ENCODE measurements at regions not wholly inside any gene's neighbourhood (a gene's known extent, or its start where the extent isn't known, plus 50 kb on each side); places are given as distances from the start of the nearest gene placed in this dataset.
"Not testable (repeated sequence)": the region's sequence is repeated elsewhere in the genome, so short reads cannot be mapped to it uniquely, and the experiment has no call there.

DNA sequence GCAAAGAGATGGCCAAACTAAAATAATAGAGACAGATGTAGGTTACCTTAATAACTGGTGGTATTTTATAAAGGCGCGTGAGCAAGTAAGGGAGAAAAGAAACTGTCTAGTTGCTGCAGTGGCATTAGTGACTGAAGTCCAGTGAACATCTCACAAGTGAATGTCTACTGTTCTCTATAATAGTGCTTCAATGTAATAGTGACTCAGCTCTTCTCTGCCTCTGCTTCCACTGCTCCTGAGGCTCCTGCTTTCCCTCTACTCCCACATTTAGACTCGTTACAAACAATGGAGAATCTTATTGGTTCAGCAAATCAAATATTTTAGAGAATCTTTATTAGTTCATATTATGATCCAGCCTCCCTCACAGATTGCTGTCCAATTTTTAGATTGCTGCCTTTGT lies 779.1 kb upstream of the HTR2C start:
- intact Hi-C loops (cut with DNase I) = no loop called here
- DNase-seq (ENCODE audit: low spot score) (no peak), ATAC-seq (no peak)

DNA sequence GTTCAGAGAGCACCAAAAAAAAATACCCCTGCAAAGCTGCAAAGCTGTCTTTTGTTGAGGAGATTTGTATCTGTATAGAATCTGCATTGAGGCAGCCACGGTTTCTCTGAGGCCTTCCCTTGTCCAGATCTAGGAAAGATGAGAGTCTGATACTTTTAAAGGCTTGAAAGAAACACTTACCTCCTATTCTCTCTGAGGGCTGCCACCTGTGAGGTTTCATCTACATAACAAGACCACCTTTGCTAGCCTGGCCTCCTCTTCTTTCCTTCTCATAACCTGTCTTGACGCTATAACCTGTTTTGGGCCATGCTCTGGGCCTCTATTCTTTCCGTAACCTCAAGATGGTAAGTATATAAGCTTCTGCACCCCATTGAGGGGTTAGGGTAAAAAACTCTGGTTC lies 779.6 kb upstream of the HTR2C start:
- ATAC-seq (no peak), DNase-seq (ENCODE audit: low spot score) (no peak)
- intact Hi-C loops (cut with DNase I) = no loop called here

DNA sequence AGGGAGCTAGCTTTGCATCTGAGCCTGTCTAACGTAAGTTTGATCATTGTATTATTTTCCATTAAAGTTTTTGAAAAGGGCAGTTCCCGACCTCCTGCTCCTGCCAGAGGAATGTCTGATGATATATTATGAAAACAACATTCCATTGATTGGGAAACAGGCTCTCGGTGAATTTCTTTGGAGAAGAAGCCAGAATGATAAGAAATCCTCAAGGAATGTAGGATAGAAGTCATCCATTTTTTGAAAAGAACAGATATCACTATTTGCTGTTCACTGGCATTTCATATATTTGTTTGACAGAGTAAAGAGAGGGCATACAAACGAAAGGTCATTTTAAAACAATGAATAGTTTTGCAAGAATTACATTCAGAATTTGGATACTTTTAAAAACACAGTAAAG lies 781.0 kb upstream of the HTR2C start:
- ATAC-seq (no peak), DNase-seq (ENCODE audit: low spot score) (no peak)
- intact Hi-C loops (cut with DNase I) = no loop called here

DNA sequence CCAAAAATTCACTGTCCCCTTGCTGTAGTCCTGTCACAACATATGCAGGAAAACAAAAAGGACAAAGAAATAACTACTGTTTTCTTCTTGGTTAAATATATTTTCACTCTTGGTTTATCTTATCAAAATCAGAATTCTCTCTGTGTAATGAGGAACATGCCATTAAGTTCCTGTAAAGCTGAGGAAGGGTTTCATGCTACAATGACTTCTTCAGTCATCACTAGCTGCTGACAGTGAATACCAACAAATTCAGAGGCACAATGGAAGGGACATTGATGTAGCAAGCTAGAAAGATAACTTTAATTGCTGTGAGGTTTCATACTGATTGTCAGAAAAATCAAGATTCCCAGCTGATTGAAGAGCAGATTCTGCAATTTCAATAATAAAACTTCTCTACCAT lies 782.9 kb upstream of the HTR2C start:
- DNase-seq (ENCODE audit: low spot score) (no peak), ATAC-seq (no peak)
- intact Hi-C loops (cut with DNase I) = no loop called here

DNA sequence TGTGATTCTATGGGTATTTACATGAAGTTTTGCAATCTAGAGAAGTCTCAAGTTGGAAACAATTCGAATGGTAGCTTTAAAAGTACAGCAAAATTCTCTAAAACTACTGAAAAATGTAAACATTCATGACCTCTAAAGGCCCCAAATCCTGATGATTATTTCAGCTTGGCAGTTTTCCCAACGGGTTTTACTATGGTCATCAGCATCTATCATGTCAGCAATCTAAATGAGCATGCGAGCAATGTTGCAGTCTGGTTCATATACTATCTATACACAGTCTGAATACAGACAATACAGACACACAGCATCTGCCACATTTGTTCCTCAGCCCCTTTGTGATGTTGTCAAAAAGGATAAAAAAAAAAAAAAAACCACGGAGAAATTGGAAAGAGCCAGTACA lies 790.3 kb upstream of the HTR2C start:
- no peak for DNase-seq (ENCODE audit: low spot score)
- intact Hi-C loops (cut with DNase I) = no loop called here
- no peak for ATAC-seq

DNA sequence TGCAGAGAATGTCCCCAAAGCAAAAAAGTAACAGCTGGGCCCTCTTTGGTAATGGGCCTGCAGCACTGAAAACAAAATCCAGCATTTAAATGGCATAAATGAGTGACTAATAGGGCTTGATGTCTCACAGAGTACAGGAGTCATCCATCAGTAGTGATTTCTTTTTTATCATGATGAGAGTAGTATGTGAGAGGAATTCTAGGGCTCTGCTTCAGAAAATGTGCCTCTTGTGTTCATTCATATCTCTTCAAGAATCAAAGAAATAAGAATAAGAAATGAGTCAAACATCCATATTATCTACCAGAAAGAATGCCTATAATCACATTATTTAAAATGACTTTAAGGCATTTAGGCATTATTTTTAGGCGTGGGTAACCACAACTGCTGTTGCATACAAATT lies 792.9 kb upstream of the HTR2C start:
- ATAC-seq (no peak), DNase-seq (ENCODE audit: low spot score) (no peak)
- intact Hi-C loops (cut with DNase I) = no loop called here

DNA sequence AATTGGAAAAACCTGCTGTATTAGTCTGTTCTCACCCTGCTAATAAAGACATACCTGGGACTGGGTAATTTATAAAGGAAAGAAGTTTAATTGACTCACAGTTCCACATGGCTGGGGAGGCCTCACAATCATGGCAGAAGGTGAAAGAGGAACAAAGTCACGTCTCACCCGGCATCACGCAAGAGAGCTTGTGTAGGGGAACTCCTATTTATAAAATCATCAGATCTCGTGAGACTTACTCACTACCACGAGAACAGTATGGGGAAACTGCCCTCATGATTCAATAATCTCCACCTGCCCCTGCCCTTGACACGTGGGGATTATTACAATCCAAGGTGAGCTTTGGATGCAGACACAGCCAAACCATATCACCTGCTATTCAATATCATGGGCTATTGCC lies 799.1 kb upstream of the HTR2C start:
- ATAC-seq; DNase-seq (ENCODE audit: low spot score); intact Hi-C loops (cut with DNase I): not testable (repeated sequence)

DNA sequence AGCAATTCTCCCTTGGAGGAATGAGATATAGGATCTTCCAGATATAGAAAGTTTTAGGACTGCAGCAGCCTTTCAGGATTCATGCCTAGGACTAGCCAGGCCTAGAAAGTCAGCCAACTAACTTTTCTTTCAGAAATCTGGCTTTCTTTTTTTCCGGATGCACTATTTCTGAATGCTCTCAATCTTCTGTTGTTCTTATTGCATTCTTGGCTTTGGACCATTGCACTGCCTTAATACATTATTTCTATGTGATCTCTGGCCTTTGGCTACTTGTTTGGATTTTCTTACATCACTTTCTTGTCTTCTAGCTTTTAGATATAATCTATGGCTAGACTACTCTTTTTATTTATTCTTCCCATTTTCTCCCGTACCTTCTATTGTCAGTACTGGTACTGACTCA lies 813.1 kb upstream of the HTR2C start:
- ATAC-seq (no peak), DNase-seq (ENCODE audit: low spot score) (no peak)
- intact Hi-C loops (cut with DNase I) = no loop called here

DNA sequence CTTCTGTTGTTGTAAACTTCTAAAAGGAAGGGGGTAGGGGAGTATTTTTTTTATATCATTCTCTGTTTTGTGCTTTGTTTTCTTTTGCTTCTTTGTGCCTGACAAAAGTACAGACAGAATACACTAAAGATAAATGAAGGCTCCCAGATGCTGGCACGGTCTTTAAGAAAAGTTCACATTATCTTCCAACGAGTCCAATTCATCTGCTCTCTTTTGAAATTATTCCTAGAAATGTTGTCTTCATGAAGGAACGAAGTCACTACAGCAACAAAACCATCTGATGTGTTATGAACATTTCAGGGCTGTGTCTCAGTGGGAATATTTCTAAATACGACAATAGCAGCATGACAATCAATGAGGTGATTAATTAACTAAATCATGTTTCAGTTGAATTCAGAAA lies 813.8 kb upstream of the HTR2C start:
- intact Hi-C loops (cut with DNase I) = no loop called here
- DNase-seq (ENCODE audit: low spot score) (no peak), ATAC-seq (no peak)

DNA sequence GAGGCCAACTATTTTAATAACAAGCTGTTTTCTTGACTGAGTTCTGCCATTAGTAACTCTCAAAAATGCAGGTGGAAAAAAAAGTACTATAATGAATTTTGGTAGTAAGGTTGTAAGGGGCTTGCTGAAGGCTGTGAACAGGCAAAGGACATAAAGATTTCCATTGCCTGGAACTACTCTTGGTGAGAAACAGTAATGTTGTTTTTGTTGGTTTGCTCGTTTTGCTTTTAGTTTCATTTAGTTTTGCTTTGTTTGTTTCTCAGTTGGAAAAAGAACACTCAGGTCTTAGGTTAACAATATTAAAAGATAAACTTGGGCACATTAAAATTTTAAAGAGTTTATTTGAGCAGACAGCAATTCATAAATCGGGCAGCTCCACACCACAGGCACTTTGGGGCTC lies 824.5 kb upstream of the HTR2C start:
- DNase-seq (ENCODE audit: low spot score) = no peak
- ATAC-seq = no peak
- intact Hi-C loops (cut with DNase I) = no loop called here

DNA sequence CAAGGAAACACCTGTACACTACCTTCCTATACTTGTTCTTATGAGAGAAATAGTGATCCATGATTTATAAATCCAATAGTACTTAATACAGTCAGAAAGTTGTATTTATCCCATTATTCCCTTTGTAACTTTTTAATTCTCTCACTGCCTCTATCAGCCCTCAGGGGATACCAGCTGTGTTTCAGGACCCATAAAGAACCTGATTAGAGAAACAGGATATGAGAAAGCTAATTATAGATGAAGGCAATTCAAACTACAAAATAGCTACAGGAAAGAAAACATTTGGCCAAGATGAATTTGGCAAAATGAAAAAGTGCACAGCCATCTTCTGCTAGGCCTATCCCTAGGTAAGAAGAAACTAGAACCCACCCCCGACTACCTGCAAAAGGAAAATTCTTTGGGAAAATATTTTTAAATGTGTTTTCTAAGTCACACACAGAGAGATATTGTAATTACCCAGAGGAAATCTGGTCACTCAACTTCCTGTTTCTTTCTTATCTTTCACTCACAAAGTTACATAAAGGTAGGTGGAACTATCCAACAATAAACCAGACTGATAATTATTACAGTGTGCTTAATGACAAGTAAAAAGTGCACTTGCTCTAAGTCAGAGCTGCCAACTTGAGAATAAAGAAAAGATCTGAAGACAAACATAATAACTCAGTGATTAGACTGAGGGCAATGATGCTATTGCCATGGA lies 836.5 kb upstream of the HTR2C start:
- DNase-seq (ENCODE audit: low spot score) = no peak
- ATAC-seq = no peak
- intact Hi-C loops (cut with DNase I) = no loop called here

DNA sequence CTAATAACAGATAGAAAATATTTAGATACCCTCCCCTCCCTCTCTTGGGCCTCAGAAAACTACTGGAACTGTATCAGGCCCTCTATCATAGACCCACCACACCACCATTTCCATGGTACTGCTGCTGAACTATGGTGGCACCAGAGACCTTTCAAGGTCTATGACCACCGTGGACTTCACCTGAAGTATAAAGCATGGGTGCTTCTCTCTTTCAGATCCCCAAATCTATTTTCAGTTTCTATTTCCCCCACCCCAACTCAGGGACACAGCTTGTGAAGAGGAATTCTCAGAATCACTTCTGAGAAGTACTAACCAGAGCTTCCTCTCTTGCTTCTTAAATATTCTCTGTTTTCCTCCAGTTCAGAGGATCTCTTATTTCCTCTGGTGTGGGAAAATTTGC lies 840.8 kb upstream of the HTR2C start:
- DNase-seq (ENCODE audit: low spot score) (no peak), ATAC-seq (no peak)
- intact Hi-C loops (cut with DNase I) = no loop called here

DNA sequence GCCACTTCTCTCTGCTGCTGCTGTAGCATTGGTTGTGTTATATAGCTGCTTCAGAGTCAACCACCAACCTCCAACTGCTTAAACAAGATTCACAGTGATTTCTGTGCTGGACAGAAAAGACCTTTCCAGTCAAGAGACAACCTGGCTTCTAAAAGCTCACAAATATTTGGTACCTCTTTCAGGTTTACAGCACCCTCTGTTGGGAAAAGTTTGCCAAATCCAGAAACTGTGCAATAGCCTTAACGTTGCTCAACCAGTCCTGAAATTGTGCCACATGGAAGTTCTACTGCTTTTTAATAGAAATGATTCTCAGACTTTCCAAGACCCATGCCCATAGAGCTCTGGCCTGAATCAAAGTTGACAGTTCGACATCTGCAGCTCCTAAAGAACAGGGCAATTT lies 842.1 kb upstream of the HTR2C start:
- intact Hi-C loops (cut with DNase I) = no loop called here
- no peak for DNase-seq (ENCODE audit: low spot score)
- no peak for ATAC-seq

DNA sequence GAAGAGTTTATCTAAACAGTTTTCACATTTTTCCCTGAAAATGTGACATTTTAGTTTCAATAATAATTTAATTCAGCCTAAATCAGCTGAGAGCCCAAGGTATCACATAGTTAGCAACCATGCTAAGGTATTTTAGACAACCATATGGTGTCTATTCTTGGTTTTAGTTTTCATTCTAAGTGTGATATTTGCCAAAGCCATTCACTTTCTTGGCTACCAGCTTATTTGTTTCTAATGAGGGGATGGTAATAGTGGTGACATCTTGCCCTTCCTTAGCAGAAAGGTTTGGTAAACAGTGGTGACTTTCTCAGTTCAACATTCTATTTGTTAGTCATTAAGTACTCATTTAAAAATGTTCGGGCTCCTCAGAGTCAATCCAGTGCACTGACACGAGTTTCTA lies 854.9 kb upstream of the HTR2C start:
- intact Hi-C loops (cut with DNase I) = no loop called here
- no peak for DNase-seq (ENCODE audit: low spot score)
- no peak for ATAC-seq

DNA sequence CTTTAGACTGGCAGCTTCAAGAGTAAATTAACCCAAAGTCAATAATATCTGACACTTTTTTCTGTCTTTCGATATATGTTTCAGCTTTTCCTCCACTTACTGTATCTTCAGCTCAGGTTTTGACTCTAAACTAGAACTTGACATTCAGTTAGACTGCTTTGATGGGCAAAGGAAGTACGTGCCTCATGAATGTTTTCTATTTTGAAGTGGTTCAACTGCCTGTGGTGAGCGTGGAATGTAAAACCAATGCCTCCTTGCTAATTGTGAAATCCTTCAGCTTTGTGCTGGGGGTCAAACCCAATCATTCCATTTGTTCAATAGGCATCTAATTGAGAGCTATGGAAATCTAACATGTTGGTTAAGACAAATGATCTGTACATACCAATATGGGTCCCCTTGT lies 857.0 kb upstream of the HTR2C start:
- ATAC-seq (no peak), DNase-seq (ENCODE audit: low spot score) (no peak)
- intact Hi-C loops (cut with DNase I) = no loop called here

DNA sequence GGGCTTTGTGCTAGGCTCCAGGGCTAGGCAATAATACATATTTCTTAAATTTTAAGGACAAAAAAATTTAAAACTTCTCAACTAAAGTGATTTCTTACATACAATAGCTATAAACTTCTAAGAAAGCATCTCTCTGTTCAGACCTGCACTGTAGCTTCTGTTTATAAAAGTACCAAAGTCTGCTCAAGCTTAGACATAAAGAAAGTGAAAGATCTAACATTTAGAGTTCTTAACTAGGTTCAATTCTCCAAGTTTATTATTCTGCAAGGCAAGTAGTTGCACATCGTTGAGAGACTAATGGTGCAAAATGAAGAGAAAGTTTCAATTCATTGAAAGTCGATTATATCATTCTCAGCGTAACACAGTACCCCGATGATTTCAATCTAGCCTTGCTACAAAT lies 857.4 kb upstream of the HTR2C start:
- intact Hi-C loops (cut with DNase I) = no loop called here
- no peak for ATAC-seq
- no peak for DNase-seq (ENCODE audit: low spot score)

DNA sequence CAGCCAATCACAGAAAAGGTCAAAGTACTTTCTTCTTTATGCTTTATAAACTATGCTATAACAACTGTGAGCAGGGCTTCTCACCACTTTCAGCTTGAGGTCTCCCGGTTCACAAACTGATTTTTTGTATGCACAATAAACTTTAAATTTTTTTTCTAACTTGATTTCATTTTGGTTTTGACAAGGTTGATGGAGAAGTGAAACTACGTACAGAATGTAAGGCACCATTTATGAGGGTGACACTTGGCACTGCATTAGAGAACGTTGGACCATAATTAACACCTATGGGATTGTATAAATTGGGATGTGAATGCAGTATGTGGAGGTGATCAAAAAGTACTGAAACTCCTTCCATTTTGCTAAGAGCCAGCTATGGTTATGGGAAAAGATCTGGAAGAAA lies 857.9 kb upstream of the HTR2C start:
- no peak for ATAC-seq
- intact Hi-C loops (cut with DNase I) = no loop called here
- no peak for DNase-seq (ENCODE audit: low spot score)

DNA sequence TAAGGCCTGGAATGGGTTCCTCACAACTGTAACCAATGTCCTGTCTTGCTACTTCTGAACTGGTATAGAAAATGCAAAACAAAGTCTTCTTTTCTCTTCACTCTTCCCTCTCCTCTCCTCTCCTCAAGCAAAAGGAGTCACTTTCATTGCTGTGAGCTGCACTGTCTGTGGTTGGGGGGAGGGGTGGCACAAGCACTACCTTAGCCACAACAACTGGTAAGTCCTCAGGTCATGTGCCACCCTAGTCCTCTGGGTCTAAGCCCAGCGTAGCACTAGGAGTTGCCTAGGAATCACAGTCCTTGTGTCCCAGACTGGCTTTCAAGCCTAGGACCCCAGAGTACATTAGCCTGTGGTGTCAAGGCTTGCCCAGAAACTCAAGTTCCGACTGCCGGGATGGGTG lies 859.3 kb upstream of the AMOT start:
- ATAC-seq = no peak
- DNase-seq (ENCODE audit: low spot score) = no peak
- intact Hi-C loops (cut with DNase I) = no loop called here

DNA sequence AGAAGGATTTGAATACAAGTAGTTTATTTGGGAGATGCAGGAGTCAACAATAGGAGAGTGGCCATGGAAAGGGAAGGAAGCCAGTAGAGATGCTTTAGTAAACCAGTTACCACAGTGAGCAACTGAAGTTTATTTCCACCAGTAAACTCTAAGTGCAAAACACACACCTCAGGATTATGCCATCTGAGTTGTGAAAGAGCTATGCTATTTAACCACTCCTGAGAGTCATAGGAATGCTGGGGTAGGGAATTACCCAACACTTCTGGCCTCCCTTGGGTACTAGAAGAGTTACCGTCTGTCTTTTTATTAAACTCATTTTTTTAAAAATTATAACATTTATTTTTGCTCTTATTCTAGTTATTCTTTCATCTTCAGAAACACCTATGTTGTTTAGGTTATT lies 834.6 kb upstream of the AMOT start:
- no peak for ATAC-seq
- no peak for DNase-seq (ENCODE audit: low spot score)
- intact Hi-C loops (cut with DNase I) = no loop called here

DNA sequence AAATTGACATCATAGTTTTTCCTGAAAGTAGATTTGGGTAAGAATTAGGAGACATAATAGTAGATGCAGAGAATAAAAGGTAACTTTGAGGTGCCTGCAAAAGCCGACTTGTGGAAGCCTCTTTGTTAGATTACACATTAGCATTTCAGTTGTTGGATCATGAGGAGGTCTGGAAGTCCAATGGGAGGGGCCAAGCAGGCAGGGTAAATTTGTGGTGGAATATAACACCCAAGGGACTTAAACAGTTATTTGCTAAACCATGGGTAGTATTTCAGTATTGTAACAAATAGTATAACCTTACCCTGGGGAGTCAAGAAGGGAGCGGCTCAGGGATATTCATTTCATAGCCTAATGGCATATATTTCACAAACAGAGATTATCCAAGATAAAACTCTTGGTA lies 810.7 kb upstream of the AMOT start:
- no peak for DNase-seq (ENCODE audit: low spot score)
- no peak for ATAC-seq
- intact Hi-C loops (cut with DNase I) = no loop called here

DNA sequence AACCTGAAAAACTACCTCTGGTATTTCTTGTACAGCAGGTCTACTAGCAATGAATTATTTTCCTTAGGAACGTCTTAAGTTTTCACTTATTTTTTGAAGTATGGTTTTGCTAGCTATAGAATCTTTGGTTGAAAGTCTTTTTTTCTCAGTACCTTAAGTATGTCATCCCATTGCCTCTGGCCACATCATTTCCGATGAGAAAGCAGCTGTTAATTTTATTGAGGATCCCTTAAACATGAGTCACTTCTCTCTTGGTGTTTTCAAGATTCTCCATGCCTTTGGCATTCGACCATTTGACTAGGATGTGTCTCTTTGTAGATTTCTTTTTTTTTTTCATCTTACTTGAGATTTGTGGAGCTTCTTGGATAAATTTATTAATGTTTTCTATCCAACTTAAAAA lies 803.8 kb upstream of the AMOT start:
- DNase-seq (ENCODE audit: low spot score) (no peak), ATAC-seq (no peak)
- intact Hi-C loops (cut with DNase I) = no loop called here

DNA sequence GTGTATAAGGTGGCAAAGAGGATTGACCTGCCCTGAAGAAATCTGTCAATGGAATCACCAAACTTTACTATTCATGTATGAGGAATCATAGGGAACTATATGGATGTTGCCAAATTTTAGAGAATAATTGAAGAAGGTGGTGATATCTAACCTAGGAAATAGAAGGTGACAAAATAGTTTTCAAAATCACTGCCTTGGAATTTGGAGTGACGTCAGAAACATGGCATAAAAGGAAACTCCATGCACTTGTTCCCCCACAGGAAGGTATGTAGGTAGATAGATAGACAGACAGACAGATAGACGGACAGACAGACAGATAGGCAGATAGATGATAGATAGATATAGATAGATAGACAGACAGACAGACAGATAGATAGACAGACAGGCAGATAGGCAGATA lies 793.9 kb upstream of the AMOT start:
- intact Hi-C loops (cut with DNase I) = no loop called here
- ATAC-seq = no peak
- no peak for DNase-seq (ENCODE audit: low spot score)

Data from sciatic nerve (tissue), 2 donors.